Adrenal gland (tissue), 5 donors: ENCODE measurements at regions not wholly inside any gene's neighbourhood (a gene's known extent, or its start where the extent isn't known, plus 50 kb on each side); places are given as distances from the start of the nearest gene placed in this dataset.

Experiments used
- POLR2A ChIP-seq, 2 donors: fragments of 450-650 bp; IDR thresholded peaks; one replicate each; pipeline ENCODE4 v1.6.1; 2017; ENCODE audit warnings: antibody characterized with exemption in 2 of 2, mild to moderate bottlenecking in 2 of 2, moderate library complexity in 1 of 2
- TF ChIP-seq, protein P1 (sequence below), 6 experiments: fragments of 450-650 bp in 4 of 6; fragments of 200-600 bp in 2 of 6; sonication (generic) in 1 of 6; IDR thresholded peaks; 1 replicate in 5 of 6; 2 replicates in 1 of 6; pipeline versions ENCODE4 v1.5.1 to v1.8.0; 2016 to 2021; ENCODE audit warnings: antibody characterized with exemption in 6 of 6, mild to moderate bottlenecking in 2 of 6, moderate library complexity in 1 of 6
- donor health status: DM: no; HTN: no; CAD: no.

- TF ChIP-seq, protein P1, sequence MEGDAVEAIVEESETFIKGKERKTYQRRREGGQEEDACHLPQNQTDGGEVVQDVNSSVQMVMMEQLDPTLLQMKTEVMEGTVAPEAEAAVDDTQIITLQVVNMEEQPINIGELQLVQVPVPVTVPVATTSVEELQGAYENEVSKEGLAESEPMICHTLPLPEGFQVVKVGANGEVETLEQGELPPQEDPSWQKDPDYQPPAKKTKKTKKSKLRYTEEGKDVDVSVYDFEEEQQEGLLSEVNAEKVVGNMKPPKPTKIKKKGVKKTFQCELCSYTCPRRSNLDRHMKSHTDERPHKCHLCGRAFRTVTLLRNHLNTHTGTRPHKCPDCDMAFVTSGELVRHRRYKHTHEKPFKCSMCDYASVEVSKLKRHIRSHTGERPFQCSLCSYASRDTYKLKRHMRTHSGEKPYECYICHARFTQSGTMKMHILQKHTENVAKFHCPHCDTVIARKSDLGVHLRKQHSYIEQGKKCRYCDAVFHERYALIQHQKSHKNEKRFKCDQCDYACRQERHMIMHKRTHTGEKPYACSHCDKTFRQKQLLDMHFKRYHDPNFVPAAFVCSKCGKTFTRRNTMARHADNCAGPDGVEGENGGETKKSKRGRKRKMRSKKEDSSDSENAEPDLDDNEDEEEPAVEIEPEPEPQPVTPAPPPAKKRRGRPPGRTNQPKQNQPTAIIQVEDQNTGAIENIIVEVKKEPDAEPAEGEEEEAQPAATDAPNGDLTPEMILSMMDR (IDR thresholded peaks at IDR 0.05), result no peak
- no peak for TF ChIP-seq POLR2A (IDR thresholded peaks at IDR 0.05)
Measured at GRCh38 chr6:26179675-26180074, 92.4 kb downstream of the HFE start.
